ENCODE measurements at regions not wholly inside any gene's neighbourhood (a gene's known extent, or its start where the extent isn't known, plus 50 kb on each side); places are given as distances from the start of the nearest gene placed in this dataset.
"Not testable (repeated sequence)": the region's sequence is repeated elsewhere in the genome, so short reads cannot be mapped to it uniquely, and the experiment has no call there.

DNA sequence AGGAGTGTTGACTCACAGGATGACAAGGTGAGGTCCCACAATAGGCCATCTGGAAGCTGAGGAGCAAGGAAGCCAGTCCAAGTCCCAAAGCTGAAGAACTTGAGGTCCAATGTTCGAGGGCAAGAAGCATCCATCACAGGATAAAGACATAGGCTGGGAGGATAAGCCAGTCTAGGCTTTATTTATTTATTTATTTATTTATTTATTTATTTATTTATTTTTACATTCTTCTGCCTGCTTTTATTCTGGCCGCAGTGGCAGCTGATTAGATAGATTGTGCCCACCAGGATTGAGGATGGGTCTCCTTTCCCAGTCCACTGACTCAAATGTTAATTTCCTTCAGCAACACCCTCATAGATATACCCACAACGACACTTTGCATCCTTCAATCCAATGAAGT lies 472.2 kb upstream of the DPPA4 start:
- DNase-seq = no peak

DNA sequence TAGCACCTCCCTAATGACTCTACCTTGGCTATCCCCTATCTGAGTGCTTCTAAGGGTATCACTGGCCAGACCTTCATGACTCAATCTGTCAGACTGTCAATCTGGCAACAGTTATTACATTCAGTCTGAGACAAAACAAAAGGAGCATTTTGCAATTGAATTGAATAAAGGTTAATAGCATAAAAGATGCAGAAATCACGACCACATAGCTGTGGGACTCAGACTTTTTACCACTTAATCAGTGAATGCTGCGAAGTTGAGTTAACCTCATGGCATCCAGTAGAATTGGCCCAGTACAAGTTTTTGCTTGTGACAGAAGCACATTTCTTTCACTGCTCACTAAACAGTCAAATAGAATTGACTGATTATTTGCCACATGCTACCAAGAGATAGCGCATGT lies 480.7 kb upstream of the DPPA4 start:
- no peak for DNase-seq

DNA sequence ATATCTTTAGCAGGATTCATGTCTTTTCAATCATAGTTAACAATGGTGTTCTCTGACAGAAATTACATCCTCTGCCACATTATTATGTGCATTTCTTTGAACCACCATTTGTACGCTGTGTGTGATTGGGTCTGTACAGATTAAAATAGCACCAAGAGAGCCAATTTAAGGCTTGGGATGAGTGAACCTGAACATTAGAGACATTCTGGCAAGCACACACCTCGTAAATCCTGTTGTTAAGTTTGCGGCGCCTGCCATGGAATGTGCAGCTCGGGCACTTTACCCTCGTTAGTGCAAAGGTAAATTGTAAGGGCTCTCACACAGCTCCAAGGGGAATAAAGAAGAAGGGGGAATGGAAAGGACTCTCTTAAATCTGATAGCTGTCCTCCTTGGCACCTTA lies 482.4 kb upstream of the DPPA4 start:
- DNase-seq = no peak

DNA sequence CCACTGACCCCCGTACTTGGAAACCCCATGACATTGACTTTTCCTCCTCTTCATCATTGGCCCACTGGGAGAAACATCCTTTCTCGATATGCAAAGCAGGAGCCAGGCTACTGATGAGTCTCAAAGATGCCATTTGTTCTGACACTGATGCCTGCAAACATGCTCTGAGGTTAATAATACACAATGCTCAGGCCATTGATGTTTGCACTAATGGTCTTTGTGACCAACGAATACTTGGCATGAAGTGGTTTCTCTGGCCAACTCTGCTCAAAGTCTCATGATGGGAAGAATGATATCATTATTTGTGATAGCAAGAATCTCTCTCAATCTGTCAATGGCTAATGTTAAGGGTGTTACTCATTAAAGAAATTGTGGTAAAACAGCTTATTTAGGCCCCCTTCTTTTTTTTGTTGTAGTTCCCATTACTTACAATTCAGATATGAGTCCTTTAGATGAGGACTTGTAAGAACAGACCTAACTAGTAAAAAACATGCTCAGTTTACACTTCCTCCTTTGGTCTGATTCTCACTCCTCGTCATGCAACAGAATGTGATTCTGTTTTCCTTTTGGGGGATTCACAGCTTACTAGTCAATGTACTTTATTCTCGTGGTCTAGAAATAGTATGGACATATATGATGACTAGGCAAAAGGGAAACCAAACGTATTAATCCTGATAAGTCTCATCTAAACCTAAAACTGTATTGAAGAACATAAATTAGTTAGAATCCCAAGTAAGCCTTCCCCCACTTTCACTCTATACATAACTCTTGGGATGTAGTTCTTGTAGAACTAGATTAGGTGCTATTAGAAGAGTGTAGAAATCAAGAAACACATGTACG lies 488.8 kb upstream of the DPPA4 start:
- no peak for DNase-seq

DNA sequence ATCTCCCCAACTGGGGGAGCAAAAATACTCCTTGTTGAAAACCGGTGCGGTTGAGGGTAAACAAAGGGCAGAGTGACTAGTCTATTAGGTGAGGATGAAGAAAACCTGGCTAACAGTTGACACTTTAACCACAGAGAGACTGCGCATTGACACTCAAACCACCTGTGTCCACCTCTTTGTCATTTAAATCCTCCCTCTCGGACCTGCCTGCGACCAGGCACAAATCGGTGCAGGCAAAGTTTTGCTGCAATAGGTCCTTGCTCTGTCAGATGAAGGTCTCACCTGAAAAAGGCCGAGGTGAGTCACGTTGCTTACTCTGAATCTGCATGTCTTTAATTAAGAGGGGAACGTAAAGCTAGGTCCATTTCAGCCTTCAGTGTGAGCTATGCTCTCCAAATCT lies 494.1 kb upstream of the DPPA4 start:
- no peak for DNase-seq

DNA sequence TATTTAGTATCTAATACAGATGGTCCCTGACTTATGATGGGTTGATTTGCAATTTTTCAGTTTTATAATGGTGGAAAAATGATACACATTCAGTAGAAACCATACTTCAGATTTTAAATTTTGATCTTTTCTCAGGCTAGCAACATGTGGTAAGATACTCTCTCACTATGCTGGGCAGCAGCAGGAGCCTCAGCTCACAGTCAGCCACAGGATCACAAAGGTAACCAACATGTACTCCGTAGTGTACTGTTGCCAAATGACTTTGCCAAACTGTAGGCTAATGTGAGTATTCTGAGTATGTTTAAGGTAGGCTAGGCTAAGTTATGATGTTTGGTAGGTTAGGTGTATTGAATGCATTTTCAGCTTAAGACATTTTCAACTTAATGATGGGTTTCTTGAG lies 498.6 kb upstream of the DPPA4 start:
- no peak for DNase-seq

DNA sequence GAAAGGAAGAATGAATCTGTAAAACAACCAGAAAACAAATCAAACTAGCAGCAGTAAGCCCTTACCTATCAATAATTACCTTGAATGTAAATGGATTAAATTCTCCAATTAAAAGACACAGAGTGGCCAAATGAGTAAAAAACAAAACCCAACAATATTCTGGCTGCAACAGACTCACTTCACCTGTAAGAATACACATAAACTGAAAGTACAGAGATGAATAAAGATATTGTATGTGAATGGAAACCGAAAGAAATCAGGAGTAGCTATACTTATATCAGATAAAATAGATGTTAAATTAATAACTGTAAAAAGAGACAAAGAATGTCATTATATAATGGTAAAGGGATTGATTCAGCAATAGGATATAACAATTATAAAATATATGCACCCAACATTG lies 514.5 kb upstream of the DPPA4 start:
- no peak for DNase-seq

DNA sequence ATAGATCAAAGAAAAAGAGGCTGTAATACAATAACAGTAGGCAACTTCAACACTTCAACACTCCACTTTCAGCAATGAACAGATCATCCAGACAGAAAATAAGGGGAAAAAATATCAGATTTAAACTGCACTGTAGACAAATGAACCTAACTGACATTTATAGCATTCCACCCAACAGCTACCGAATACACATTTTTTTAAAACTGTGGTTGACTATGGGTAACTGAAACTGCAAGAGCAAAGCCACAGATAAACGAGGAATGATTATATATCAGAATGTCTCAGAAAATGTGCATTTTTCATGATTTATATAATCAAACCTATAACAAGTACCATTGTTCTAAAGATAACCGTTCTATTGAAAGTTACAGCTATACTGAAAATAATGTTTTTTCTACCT lies 514.9 kb upstream of the DPPA4 start:
- no peak for DNase-seq

DNA sequence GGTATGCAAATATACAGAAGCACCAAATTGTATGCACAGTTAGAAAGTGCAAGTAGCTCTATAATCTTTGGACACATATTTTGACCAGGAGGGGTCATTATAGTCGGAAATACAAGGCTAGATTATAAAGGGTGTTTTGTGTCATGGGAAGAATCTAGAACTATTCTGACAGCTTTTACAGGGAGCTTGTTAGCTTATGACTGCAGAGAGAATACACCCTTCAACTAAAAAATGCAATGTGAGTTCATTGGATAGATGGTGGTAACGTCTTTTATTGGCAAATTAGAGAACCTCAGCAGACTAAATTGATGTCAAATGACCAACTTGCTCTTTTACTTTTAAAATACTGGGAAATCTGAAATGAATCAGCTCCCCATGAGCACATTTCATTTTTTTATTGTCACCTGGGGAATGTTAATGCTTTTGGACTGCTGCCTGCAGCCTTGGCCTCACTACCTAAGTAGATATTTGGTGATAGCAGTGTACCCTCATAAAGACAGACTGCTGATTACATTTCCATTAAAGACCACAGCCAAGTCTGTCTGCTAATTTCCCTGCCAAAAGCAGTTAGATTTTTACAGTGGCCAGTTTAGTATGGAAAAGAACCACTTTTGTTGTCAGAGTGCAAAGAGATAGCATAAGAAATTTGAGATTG lies 515.9 kb upstream of the DPPA4 start:
- no peak for DNase-seq

DNA sequence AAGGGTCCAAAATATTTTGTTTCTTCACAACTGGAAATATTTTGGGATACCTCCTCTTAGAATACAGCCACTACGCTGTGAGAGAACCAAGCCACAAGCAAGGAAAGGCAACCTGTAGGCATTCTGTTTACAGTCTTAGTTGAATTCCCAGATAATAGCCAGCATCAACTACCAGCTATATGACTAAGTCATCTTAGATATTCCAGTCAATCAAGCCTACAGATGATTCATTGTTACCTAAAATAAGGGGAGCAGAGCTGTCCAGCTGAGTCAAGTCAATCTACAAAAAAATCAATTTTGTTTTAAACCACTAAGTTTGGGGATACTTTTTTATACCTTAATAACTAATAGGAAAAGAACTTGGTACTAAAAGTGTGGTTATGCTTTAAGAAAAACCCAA lies 526.4 kb upstream of the DPPA4 start:
- no peak for DNase-seq

DNA sequence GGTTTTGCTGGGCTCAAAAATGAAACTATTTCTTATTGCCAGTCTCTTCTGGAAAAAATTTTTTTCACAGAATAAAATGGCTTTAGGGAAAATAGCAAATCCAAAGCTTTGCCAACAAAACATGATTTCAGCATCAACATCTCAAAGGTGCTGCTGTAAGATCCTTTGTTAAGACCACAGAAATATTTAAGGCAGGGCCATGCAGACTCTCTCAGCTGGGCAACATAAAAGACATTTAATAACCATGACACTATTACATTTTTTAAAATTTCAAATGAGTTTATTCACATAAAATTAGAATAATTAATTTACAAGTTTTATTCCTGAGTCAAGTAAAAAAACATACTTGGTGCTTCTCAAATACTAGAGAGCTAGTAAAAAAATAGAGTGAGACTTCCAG lies 527.1 kb upstream of the DPPA4 start:
- DNase-seq = no peak

DNA sequence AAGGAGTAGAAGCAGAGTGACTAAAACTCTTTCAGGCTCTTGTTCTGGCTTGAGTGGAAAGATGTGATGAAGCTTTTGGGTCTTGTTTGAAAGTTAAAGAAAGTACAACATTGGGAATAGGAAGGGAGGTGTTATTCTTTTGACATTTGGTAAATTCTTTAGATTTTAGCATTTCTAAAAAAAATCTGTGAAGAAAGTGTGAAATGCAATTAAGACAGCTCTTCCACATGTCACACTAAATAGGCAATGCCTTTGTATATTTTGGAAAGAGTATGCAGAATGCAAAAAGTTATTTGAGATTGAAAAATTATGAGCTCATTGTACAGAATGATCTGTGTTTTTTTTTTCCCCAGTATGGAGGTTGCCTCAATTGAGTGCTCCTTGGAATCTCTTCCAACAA lies 532.2 kb upstream of the DPPA4 start:
- no peak for DNase-seq

DNA sequence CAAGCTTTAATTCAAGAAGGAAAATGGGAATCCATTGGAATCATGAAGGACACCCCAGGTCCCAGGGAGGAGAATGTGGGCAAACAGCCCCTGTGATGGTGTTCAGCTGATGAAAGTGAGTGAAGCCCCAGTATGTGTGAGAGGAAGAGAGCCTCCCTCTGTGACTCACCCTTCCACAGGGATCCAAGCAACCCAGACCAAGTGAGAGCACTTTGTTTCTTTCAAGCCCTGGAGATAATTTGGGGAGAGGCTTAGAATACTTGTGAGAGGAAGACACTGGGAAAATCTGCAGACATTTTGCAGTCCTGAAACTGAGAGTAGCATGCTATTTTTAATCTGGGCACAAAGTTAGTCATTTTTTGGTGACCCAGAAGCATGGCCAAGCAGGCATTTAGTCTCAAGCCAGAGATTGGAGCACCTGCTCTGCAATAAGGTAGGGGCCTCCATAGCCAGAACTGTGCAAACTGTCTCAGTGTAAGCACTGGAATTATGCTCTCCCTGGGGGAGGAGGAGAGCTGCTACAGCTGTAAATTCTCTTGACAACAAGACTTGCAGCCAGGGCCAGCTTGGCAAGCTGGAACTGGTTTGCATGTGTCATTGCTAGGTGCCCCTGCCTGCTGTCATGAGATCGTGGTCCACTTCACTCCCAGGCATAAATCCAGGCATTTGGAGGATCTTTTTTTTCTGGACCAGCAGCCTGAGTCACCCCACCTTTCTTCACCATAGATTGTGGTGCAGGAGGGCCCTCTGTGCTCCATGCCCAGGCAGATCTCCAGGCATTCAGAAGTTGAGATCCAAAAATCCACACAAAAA lies 537.8 kb upstream of the DPPA4 start:
- no peak for DNase-seq

DNA sequence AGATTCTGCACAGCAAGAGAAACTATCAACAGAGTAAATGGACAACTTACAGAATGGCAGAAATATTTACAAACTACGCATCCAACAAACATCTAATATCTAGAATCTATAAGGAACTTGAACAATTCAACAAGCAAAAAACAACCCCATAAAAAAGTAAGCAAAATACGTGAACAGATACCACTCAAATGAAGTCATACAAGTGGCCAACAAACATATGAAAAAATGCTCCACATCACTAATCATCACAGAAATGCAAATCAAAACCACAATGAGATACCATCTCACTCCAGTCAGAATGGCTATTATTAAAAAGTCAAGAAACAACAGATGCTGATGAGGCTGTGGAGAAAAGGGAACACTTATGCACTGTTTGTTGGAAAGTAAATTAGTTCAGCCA lies 540.3 kb upstream of the DPPA4 start:
- not testable (repeated sequence) for DNase-seq

DNA sequence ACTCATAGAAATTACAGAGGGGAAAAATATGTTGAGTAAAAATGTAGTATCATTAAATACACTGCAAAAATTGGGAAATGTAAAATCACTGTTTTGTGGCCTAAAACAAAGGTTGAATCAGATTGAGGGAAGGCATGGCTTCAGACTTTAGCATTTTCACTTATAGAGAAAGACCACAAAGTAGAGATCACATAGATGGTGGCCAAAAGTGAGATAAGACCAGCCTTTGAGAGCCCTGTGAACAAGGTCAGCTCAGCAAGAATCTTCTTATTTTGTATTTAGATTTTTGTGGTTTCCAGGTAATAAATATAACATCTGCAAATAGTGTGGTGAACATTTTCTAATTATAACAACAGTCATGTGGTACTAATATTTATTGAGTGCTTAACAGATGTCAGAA lies 544.8 kb upstream of the DPPA4 start:
- no peak for DNase-seq

DNA sequence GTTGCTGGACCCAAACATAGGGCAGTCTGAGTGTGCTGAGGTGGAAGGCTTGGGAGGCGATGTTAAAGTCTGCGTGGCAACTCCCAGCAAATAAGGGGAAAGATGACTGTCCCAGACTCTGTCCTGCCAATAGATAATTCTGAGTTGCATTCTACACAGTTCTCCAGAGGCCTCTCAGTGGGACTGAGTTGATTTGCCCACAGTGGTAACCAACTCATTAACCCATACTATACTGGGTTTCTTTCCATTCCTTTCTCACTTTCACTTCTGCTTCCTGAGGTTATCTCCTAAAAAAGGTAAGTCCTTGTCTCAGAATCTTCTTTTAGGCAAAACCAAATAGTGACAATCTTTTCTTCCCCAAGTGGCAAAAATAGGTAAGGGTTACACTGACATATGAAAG lies 549.9 kb upstream of the DPPA4 start:
- DNase-seq = no peak

DNA sequence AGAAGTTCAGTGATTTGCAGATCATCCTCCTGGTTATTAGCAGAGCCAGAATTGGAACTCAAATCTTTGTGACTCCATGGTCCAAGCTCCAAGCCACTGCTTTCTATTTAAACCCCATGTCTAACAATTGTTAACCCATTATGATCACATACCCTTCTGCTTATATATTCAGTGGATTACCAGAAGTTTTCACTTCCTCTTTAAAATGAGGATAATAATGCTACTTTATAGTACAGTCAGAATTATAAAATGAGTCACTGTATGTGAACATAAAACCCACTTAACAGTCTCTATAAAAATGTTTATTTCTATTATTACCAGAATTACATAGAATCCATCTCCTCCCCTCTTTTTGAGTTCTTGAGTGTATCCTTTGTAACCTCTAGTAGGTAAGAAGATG lies 550.7 kb upstream of the DPPA4 start:
- no peak for DNase-seq

DNA sequence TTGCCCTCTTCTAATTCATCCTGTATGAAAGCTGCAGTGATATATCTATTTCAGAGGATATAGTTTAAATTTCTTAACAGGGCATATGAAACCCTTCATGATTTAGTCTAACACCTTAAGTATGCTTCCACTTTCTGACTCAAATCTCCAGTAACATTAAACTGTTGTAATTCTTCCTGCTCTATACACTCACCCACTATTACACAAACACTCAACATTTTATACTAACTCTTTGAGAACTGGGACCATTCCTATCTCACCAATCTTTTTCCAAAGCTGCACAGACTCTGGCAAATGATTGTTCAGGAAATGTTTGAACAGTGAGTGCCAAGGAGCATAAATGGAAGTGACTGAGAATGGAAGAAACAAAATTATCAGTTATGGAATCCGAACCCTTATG lies 560.4 kb upstream of the DPPA4 start:
- no peak for DNase-seq

DNA sequence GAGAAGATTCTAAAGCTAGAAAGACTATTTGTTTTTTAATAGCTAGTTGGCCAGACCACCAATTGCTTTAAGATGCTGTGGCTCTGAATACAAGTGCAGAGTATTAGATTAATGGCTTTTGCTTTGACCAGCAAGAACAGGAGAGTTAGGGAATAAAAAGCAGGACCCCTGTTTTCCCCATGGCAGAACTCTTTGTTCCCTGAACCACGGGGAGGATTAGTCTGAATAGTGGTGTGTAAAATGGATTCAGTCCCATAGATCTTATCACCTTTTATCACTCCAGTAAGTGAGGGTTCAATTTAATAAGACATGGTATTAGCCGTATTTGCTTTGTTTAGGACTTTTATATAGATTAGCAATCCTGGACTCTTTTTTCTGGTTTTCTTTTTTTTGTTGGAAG lies 562.6 kb upstream of the DPPA4 start:
- DNase-seq = no peak

DNA sequence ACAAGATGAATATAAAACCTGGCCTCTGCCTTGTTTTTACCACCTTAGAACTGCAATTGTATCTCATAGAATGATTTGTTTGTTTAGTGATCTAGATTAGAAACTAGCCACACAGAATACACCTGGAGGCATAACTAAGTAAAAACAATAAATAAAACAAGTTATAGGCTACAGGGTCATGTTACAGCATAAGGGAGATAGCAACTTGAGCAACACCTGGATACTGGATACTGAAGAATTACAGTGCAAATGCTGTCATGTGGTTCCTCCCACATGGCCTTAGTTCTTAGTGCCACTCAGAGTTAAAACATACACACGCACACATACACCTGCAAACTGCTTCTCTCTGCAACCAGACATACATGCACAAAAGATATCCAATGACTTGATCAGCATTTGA lies 563.4 kb upstream of the DPPA4 start:
- no peak for DNase-seq

DNA sequence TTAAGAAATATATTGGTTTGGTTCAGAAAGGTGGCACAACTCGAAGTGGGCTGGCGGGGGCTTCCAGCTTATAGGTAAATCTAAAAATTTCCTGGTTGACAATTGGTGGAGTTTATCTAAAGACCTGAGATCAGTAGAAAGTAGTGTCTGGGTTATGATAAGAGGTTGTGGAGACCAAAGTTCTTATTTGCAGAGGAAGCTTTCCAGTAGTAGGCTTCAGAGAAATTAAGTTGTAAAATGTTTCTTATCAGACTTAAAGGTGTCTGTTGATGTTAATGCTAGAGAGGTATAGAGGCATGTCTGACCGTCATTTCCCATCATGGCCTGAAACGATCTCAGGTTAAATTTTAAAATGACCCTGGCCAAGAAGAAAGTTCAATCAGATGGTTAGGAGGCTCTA lies 565.2 kb upstream of the DPPA4 start:
- no peak for DNase-seq

DNA sequence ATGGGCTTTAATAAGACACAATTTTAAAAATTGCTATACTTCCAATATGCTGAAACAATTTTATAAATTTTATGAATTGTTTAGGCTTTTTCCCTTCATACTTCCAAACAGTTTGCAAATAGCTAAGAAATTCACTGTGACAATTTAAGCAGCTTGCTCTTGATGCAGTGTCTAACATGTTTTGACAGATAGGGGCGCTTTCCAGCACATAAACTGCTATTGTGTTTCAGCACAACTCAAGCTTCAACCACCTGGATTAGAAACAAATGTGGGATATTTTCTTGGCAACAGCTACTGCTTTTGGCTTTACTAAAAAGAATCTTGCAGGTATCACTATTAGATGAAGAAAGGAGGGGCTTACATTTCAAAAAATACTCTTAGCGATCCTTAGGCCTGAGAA lies 565.8 kb upstream of the DPPA4 start:
- no peak for DNase-seq

DNA sequence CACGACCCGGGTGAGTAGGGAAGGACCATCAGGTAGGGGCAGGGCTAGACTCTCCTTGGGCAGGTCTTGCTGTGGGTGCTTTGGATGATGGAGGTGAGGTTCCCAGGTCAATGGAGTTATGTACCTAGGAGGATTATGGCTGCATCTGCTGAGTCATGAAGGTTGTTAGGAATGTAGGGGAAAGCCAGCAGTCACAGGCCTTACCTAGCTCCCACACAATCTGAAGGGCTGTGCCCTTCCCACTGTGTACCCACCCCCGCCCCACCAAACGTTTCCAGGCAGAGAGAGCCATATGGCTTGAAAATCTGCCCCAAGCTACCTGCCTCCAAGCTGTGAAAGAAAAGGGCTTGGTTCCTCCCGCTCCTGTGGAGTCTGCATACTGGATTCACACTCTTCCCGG lies 573.4 kb upstream of the DPPA4 start:
- DNase-seq = no peak

DNA sequence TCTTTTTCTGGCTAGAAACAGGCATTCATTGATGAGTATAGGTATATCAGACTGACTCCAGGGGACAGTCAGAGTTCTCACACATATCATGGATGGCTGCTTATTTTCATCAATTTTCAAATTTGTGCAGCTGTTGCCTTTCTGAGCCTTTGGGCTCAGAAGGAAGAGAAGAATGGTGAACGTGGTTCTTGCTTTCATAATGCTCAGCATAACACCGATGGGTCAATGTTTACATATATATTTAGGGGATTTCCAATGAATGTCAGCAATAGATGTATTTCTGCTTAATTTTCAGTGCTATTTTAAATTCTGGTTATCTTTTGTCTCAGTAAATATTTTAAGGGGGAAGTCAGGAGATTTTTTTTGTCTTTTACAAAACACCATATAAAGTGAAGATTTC lies 581.4 kb upstream of the DPPA4 start:
- DNase-seq = no peak

Data from activated CD8-positive, alpha-beta memory T cell treated with anti-CD3 and anti-CD28 coated beads, Interleukin-2, amount 50 U/mL, for 4 hours (primary cell).